Spinal cord (tissue), 9 donors: ENCODE measurements at regions not wholly inside any gene's neighbourhood (a gene's known extent, or its start where the extent isn't known, plus 50 kb on each side); places are given as distances from the start of the nearest gene placed in this dataset.

Experiments
- DNase-seq, 6 donors: peaks; one replicate each; pipeline versions ENCODE4 v3.0.0 to v3.0.0-alpha.2; 2013 to 2015; ENCODE audit warnings: low spot score in 6 of 6, low read depth in 4 of 6
- H3K27ac ChIP-seq: one replicate; pipeline ENCODE4 v1.5.1; 2013; ENCODE audit warnings: low read depth, low read length, control low read depth
- H3K27me3 ChIP-seq: one replicate; pipeline ENCODE4 v1.6.1; 2013; ENCODE audit warnings: low read length; ENCODE audit not compliant: control insufficient read depth, insufficient read depth
- H3K36me3 ChIP-seq: one replicate; pipeline ENCODE4 v1.6.1; 2013; ENCODE audit warnings: low read length; ENCODE audit not compliant: control insufficient read depth, insufficient read depth
- H3K4me1 ChIP-seq: one replicate; pipeline ENCODE4 v1.6.1; 2013; ENCODE audit warnings: low read length; ENCODE audit not compliant: control insufficient read depth, insufficient read depth
- H3K4me3 ChIP-seq: one replicate; pipeline ENCODE4 v1.5.1; 2013; ENCODE audit warnings: low read depth, low read length, control low read depth
- H3K9me3 ChIP-seq: one replicate; pipeline ENCODE4 v1.6.1; 2013; ENCODE audit warnings: low read length; ENCODE audit not compliant: control insufficient read depth, insufficient read depth
- WGBS: methylation state at CpG from one replicate; pipeline ENCODE4 v1.1.5; 2013; ENCODE audit warnings: missing lambda C conversion rate; ENCODE audit not compliant: insufficient coverage; 5-methylcytosine and 5-hydroxymethylcytosine counted together
- donor health status: healthy.

DNA sequence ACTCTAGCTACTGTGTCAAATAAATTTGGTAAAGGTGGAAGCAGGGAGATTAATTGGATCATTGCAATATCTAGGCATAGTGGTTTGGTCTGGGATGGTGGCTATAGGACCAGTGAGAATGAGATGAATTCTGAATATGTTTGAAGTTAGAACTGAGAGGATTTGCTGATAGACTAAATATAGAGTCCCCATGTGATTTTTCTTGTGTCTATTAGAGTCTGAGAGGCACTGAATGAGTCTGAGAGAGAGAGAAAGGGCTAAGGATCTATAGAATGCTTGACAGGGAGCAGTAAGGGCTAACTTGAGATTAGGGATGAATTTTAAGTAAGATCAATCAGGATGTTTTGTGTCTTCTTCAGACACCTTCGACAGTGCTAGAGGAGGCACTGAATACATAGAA is 77.9 kb upstream of the CHL1 start:
- Histone ChIP-seq H3K4me1 (no peaks in the 10 kb centered on the region), H3K36me3 (no peaks in the 10 kb centered on the region), H3K27me3 (no peaks in the 10 kb centered on the region), H3K27ac (no peak overlapping the region), H3K4me3 (no peak overlapping the region), H3K9me3 (no peaks in the 10 kb centered on the region)
- DNase-seq = no peak
- 85% methylated on average over 1 of the region's 1 CpG for WGBS

DNA sequence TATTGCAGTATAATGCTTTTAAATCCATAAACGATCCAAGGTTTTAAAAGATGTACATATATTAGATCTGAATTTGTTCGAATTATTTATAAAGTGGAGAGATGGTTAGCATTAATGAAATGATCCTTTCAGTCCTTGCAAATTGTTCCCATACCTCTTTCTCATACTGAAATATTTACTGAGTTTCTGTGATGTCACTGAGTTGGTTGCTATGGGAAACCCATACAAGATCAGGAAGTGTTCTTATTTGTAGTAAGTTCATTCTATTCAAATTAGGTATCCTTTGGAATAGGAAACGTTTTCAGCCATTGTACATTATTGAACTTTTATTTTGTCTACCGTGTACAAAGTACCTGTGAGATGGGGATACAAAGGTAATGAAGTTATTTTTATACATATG is 73.2 kb upstream of the CHL1 start:
- WGBS = no CpG with 5 or more reads among the region's 4 CpGs

DNA sequence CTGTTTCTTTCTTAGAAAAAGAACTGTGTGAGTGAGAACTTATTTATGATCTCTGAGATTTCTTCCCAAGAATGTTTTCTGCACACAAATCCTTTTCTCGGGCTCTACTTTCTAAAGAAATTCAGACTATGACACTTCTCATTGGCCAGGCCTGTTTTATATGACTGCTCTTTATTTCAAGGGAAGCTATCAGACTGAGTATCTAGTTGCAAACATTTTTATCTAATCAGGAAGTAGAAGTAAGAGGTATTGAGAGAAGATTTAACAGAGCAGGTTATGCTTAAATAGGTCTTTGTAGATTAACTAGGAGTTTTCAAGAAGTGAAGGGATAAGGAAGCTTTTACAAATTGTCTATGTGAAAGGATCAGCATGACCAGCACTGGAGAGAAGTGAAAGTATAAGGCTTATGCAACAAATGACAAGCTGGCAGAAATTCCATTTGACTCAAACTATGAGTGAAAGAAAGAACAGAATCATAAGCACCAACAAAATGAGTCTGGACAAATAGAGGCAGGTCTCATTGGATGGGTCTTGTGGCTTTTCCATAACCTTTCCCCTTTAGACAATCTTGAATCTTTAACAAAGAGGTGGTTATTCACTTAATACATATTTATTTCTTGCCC is 71.9 kb upstream of the CHL1 start:
- Histone ChIP-seq H3K4me1 (no peaks in the 10 kb centered on the region), H3K36me3 (no peaks in the 10 kb centered on the region), H3K27ac (no peak overlapping the region), H3K9me3 (no peaks in the 10 kb centered on the region), H3K4me3 (no peak overlapping the region), H3K27me3 (no peaks in the 10 kb centered on the region)
- WGBS = no CpG with 5 or more reads among the region's 1 CpG
- no peak for DNase-seq

More for the DNA sequence above, 73.2 kb upstream of the CHL1 start:
- peak in 2 of 6 donors; percentile 52 to 77 for DNase-seq
- Histone ChIP-seq H3K27me3 (no peaks in the 10 kb centered on the region), H3K4me3 (no peak overlapping the region), H3K4me1 (no peaks in the 10 kb centered on the region), H3K36me3 (no peaks in the 10 kb centered on the region), H3K27ac (no peak overlapping the region), H3K9me3 (no peaks in the 10 kb centered on the region)

DNA sequence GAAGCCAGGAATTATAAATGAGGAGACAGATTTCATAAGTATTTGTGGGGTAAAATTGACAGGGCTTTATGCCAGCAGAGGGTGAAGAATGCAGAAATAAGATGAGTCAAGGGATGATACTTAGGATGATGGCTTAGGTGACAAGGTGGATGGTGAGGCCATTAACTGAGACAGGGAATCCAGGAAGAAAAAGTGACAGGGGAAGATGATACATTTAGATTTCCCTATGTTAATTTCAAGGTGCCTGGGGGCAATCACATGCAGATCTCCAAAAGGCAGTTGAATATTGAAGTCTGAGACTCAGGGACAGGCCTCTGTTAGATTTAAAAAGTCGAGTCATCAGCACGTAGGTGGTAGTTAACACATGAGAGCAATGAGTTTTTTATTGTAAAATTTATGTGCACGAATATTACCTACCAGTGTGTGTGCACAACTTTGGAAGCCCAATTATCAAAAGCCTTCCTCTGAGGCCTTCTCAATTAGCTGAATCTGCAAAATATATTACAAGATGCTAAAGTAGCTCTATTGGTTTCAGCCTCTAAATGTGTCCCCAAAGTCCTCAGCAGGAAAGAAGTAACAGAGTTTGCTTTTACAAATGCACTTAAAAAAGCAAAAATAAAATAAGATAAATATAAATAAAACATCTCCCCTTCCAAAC is 67.9 kb upstream of the CHL1 start:
- 67% methylated on average over 1 of the region's 3 CpGs for WGBS
- H3K9me3 ChIP-seq = no peaks in the 10 kb centered on the region
- H3K36me3 ChIP-seq = no peaks in the 10 kb centered on the region
- DNase-seq = peak in 2 of 6 donors; percentile 28 to 89
- H3K27me3 ChIP-seq = no peaks in the 10 kb centered on the region
- H3K4me3 ChIP-seq = no peak overlapping the region
- H3K27ac ChIP-seq = no peak overlapping the region
- no peaks in the 10 kb centered on the region for H3K4me1 ChIP-seq

DNA sequence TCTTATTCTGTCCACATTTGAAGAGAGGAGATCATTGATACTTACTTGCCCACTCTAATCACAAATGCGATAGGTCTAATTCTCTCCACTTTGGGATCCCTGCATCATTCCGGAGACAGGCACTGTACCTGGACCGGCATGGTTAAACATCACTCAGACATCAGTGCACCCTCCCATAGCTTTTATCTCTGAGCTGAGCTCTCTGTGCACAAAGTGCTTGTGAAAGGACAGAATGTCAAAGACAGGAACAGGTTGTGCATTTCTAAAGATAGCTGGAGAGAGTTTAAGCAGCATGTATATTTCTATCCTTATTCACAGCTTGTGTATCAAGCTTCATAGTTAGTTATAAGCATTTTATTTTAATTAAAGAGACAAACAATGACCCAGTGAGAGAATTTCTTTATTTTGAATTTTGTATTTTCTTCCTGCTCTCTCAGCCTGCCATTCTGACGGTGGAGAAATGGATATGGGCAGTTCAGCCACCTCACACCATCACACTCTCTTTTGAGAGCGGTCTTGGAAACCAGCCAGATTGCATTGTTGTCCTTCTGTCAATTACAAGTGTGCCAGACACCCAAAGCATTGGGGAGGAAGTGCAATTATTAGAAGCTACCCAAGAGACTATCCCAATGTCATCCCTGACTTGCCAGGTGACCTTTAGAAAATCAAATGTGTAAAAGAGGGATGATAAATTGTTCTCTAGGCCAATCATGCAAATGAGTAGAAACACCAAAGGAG is 65.2 kb upstream of the CHL1 start:
- no peaks in the 10 kb centered on the region for H3K9me3 ChIP-seq
- no peaks in the 10 kb centered on the region for H3K27me3 ChIP-seq
- WGBS = 60% methylated on average over 2 of the region's 5 CpGs
- no peaks in the 10 kb centered on the region for H3K36me3 ChIP-seq
- no peaks in the 10 kb centered on the region for H3K4me1 ChIP-seq
- peak in 3 of 6 donors; percentile 25 to 65 (median 58) for DNase-seq
- H3K27ac ChIP-seq = no peak overlapping the region
- no peak overlapping the region for H3K4me3 ChIP-seq

DNA sequence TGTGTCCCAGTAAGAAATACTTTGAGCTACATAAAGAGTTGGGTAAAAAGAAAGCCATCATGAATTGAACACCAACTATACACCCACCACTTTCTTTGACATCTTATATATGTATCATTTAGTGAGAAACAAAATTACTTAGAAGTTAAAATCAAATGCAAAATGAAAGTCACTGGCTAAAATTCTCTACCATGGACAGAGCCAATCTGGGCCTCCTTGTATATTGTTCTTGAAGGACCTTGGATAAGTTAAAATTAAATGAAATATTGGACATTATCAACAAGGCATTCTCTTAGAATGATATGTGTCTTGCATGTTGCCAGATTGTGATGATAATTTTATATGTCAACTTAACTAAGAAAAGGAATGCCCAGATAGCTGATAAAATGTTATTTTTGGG is 64.2 kb upstream of the CHL1 start:
- no peaks in the 10 kb centered on the region for H3K4me1 ChIP-seq
- H3K4me3 ChIP-seq = no peak overlapping the region
- H3K9me3 ChIP-seq = no peaks in the 10 kb centered on the region
- no peaks in the 10 kb centered on the region for H3K36me3 ChIP-seq
- H3K27ac ChIP-seq = no peak overlapping the region
- no peaks in the 10 kb centered on the region for H3K27me3 ChIP-seq
- DNase-seq = no peak

DNA sequence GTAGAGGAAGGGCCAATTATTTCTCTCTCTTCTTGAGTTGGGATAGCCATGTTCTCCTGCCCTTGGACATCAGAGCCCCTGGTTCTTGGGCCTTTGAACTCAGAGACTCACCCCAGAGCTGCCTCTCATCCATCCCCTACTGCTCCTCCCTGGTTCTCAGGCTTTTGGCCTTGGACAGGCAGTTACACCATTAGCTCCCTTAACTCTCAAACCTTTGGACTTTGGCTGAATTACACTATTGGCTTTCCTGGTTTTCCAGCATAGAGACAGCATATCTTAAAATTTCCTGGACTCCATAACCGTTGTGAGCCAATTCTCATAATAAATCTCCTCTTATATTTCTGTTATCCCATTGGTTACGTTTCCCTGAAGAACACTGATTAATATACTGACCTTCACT is 63.7 kb upstream of the CHL1 start:
- Histone ChIP-seq H3K27ac (no peak overlapping the region), H3K27me3 (no peaks in the 10 kb centered on the region), H3K9me3 (no peaks in the 10 kb centered on the region), H3K4me1 (no peaks in the 10 kb centered on the region), H3K36me3 (no peaks in the 10 kb centered on the region), H3K4me3 (no peak overlapping the region)
- 100% methylated on average over 1 of the region's 2 CpGs for WGBS
- no peak for DNase-seq

DNA sequence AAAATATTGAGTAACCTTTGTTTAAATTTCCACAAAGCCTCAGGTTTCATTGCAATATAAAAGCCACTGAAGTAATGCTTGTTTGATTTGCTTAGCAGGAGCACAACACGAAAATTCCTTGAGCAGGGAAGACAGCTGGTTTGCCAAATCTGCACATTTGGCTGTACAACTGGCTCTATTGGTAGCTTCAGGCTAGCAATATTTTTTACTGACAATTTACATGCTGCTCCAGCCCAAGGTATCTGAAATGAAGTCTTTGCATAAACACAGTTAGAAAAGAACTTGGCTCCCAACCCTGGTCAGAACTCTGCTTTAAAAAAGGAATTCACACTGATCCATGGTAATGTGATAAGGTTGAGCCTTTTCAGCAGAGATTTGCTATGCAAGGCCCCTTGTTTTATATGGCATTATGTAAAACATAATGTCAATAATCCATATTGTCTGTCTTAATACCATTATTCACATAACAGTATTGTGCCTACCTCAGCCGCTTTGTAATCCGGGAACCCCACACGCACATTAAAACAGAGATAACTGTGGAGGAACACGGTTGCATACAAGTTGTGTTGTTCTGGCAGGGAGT is 55.7 kb upstream of the CHL1 start:
- Histone ChIP-seq H3K27me3 (no peaks in the 10 kb centered on the region), H3K4me3 (no peak overlapping the region), H3K36me3 (no peaks in the 10 kb centered on the region), H3K4me1 (no peaks in the 10 kb centered on the region), H3K9me3 (no peaks in the 10 kb centered on the region), H3K27ac (no peak overlapping the region)
- 40% methylated on average over 1 of the region's 5 CpGs for WGBS
- peak in 2 of 6 donors; percentile 58 to 73 for DNase-seq
